Endothelial cell of umbilical vein (primary cell): ENCODE measurements at regions not wholly inside any gene's neighbourhood (a gene's known extent, or its start where the extent isn't known, plus 50 kb on each side); places are given as distances from the start of the nearest gene placed in this dataset.

ENCODE experiments used
- BruUV-seq: library from RNA; stranded (reverse); fragments of 400-500 nt; replicated peaks from 2 replicates; lab custom pipeline; 2021; lab: Mats Ljungman, UMichigan
- CTCF ChIA-PET: fragments of 300-600, 350-600 bp; sonication (Branson Sonifier 250); formaldehyde crosslinking; loops from one replicate; lab custom pipeline; 2021; ENCODE audit warnings: antibody characterized with exemption, inconsistent platforms; lab: Charles Lee
- POLR2A ChIA-PET: fragments of 300-600, 350-600 bp; sonication (Branson Sonifier 250); formaldehyde crosslinking; loops from one replicate; lab custom pipeline; 2021; ENCODE audit warnings: antibody characterized with exemption, inconsistent platforms; lab: Charles Lee
- DNase-seq: peaks from one replicate; pipeline ENCODE4 v3.0.0-alpha.2; 2011; ENCODE audit warnings: low read depth, low spot score
- FAIRE-seq: peaks from 2 replicates; lab custom pipeline; 2011; peaks lifted over from hg19 to GRCh38; lab: Jason Lieb, UNC
- H2AFZ ChIP-seq: 2 replicates; pipeline ENCODE4 v1.6.0; 2012; ENCODE audit warnings: low read depth, low read length, control low read depth, inconsistent platforms
- H3K27ac ChIP-seq: 2 replicates; pipeline ENCODE4 v1.5.1; 2011; ENCODE audit warnings: low read depth, mild to moderate bottlenecking, control low read depth, low read length, moderate library complexity; ENCODE audit not compliant: insufficient read depth
- H3K27me3 ChIP-seq, 2 experiments: 2 replicates each; pipeline versions ENCODE4 v1.6.0 to v1.6.1; 2011; ENCODE audit warnings: low read length in 2 of 2, mixed read lengths in 1 of 2; ENCODE audit not compliant: control insufficient read depth in 2 of 2, insufficient read depth in 2 of 2
- H3K36me3 ChIP-seq, 2 experiments: 2 replicates in 1 of 2; 3 replicates in 1 of 2; pipeline ENCODE4 v1.5.1; 2011; ENCODE audit warnings: low read length in 2 of 2, mild to moderate bottlenecking in 1 of 2, moderate library complexity in 1 of 2; ENCODE audit not compliant: control insufficient read depth in 2 of 2, insufficient read depth in 2 of 2; ENCODE audit errors: extremely low read depth in 1 of 2
- H3K4me1 ChIP-seq: 3 replicates; pipeline ENCODE4 v1.5.1; 2011; ENCODE audit warnings: mild to moderate bottlenecking, low read length; ENCODE audit not compliant: control insufficient read depth, insufficient read depth; ENCODE audit errors: extremely low read depth
- H3K4me2 ChIP-seq: 2 replicates; pipeline ENCODE4 v1.6.1; 2011; ENCODE audit warnings: low read length, control low read depth, mixed read lengths; ENCODE audit not compliant: insufficient read depth
- H3K4me3 ChIP-seq, 3 experiments: fragments of 200-600 bp in 1 of 3; sonication (generic), shearing (Covaris generic) in 1 of 3; replicated peaks in 1 of 3; 2 replicates each; pipeline ENCODE4 v1.5.1; 2011 to 2016; ENCODE audit warnings: control low read depth in 3 of 3, low read length in 3 of 3, mild to moderate bottlenecking in 2 of 3, inconsistent platforms in 1 of 3, low read depth in 1 of 3, moderate library complexity in 1 of 3; ENCODE audit not compliant: insufficient read depth in 1 of 3
- H3K79me2 ChIP-seq: 2 replicates; pipeline ENCODE4 v1.6.0; 2012; ENCODE audit warnings: low read length, inconsistent platforms; ENCODE audit not compliant: control insufficient read depth, insufficient read depth
- H3K9ac ChIP-seq: replicated peaks from 2 replicates; pipeline ENCODE3; 2011; ENCODE audit warnings: low read length, control low read depth; ENCODE audit not compliant: insufficient read depth; ENCODE audit errors: extremely low read depth
- H3K9me1 ChIP-seq: replicated peaks from 3 replicates; pipeline ENCODE4 v1.6.0; 2011; ENCODE audit warnings: mild to moderate bottlenecking, low read length; ENCODE audit not compliant: control insufficient read depth, insufficient read depth; ENCODE audit errors: extremely low read depth
- H3K9me3 ChIP-seq: replicated peaks from 2 replicates; pipeline ENCODE4 v1.5.1; 2012; ENCODE audit warnings: low read length, inconsistent platforms; ENCODE audit not compliant: control insufficient read depth, insufficient read depth
- H4K20me1 ChIP-seq: replicated peaks from 2 replicates; pipeline ENCODE3; 2011; ENCODE audit warnings: mild to moderate bottlenecking, low read length; ENCODE audit not compliant: control insufficient read depth, insufficient read depth; ENCODE audit errors: extremely low read depth
- CTCF ChIP-seq, 2 donors: IDR thresholded peaks; 1 replicate in 1 of 2; 2 replicates in 1 of 2; pipeline ENCODE4 v1.5.1; 2011; ENCODE audit warnings: low read length in 2 of 2, mild to moderate bottlenecking in 2 of 2, moderate library complexity in 2 of 2, control low read depth in 1 of 2, inconsistent platforms in 1 of 2, low read depth in 1 of 2; ENCODE audit not compliant: insufficient read depth in 1 of 2; ENCODE audit errors: extremely low read depth in 1 of 2
- EZH2 ChIP-seq: IDR thresholded peaks from 2 replicates; pipeline ENCODE4 v1.6.1; 2012; ENCODE audit warnings: borderline replicate concordance, low read depth, mild to moderate bottlenecking, moderate library complexity, low read length, inconsistent platforms; ENCODE audit not compliant: severe bottlenecking
- FOS ChIP-seq: IDR thresholded peaks from 2 replicates; pipeline ENCODE4 v1.6.1; 2011; ENCODE audit warnings: mild to moderate bottlenecking, low read length, moderate library complexity, borderline replicate concordance; ENCODE audit not compliant: insufficient read depth
- GATA2 ChIP-seq: IDR thresholded peaks from 2 replicates; pipeline ENCODE4 v1.7.0; 2011; ENCODE audit warnings: low read depth, mild to moderate bottlenecking, moderate library complexity, mixed read lengths, low read length; ENCODE audit not compliant: insufficient read length, insufficient read depth
- JUN ChIP-seq: IDR thresholded peaks from 2 replicates; pipeline ENCODE4 v1.6.1; 2011; ENCODE audit warnings: borderline replicate concordance, low read depth; ENCODE audit not compliant: insufficient read length, insufficient read depth
- MAX ChIP-seq: IDR thresholded peaks from 2 replicates; pipeline ENCODE4 v1.6.1; 2011; ENCODE audit not compliant: insufficient read depth, insufficient read length
- MYC ChIP-seq: IDR thresholded peaks from one replicate; pipeline ENCODE4 v1.6.1; 2011; ENCODE audit warnings: mild to moderate bottlenecking, low read depth, low read length
- POLR2A ChIP-seq: IDR thresholded peaks from 2 replicates; pipeline ENCODE4 v1.6.1; 2012; ENCODE audit warnings: low read depth, mild to moderate bottlenecking, control low read depth, low read length
- POLR2AphosphoS5 ChIP-seq: IDR thresholded peaks from 2 replicates; pipeline ENCODE4 v1.6.1; 2012; ENCODE audit warnings: low read depth, mild to moderate bottlenecking, control low read depth, low read length, moderate library complexity; ENCODE audit not compliant: insufficient read depth
- dilution Hi-C: fragments of 300-500 bp; cut with MboI; formaldehyde crosslinking; loops from one replicate; pipeline ENCODE4 v1.15.0; 2019; ENCODE audit warnings: low sequenced_read_pairs; ENCODE audit not compliant: extremely low pct_ligation_motif_present
- intact Hi-C: fragments of 100-400 bp; cut with micrococcal nuclease; formaldehyde crosslinking; loops from one replicate; pipeline ENCODE4 v1.10.0; 2022

DNA sequence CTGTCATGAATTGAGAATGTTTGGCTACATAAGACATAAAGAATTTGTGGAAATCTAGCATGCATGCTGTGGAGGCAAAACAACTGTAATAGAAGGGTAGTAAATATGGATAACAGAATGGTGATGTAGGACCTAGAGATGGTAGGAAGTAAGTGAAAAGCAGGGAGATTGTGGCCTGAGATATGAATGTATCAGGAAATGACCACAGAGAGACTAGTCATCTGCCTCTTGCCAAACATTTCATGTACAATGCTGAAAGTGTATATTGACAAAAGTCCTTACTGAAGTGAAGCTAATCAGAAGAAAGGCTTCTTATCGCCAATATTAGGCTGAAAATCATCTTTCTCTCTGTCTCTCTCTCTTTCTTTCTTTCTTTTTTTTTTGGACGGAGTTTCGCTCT lies 873.1 kb upstream of the CTNND2 start:
- DNase-seq (no peak), FAIRE-seq (no peak)
- dilution Hi-C loops (no loop called here), intact Hi-C loops (no loop called here)
- Histone ChIP-seq H3K4me2 (no peak overlapping the region), H3K4me1 (no peaks in the 10 kb centered on the region), H3K9me1 (no peaks in the 10 kb centered on the region), H3K36me3 (no peaks in the 10 kb centered on the region), H3K9me3 (no peaks in the 10 kb centered on the region), H4K20me1 (no peaks in the 10 kb centered on the region), H3K27me3 (no peaks in the 10 kb centered on the region), H3K27ac (no peak overlapping the region), H3K79me2 (no peaks in the 10 kb centered on the region), H3K9ac (no peak overlapping the region), H3K4me3 (no peak overlapping the region), H2AFZ (no peak overlapping the region)
- ChIA-PET POLR2A (no interaction called here), CTCF (no interaction called here)
- TF ChIP-seq GATA2 (peak; percentile 84), MAX (no peak), CTCF (IDR thresholded peaks at IDR 0.05; ENCODE audit: extremely low read depth in 1 of 2, insufficient read depth in 1 of 2, low read depth in 1 of 2, low read length in 2 of 2) (no peak), JUN (no peak)
- BruUV-seq: no TSS peak

DNA sequence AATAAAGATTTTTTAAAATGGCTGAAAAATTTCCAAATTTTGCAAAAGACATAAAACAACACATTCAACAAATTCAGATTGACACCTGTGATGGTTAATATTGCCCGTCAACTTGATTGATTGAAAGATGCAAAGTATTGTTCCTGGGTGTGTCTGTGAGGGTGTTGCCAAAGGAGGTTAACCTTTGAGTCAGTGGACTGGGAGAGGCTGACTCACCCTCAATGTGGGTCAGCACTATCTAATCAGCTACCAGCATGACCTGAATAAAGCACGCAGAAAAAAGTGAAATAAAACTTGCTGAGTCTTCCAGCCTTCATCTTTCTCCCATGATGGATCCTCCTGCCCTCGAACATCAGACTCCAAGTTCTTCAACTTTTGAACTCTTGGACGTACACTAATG lies 868.0 kb upstream of the CTNND2 start:
- H3K9me3 ChIP-seq: no peaks in the 10 kb centered on the region
- BruUV-seq: no TSS peak
- H3K9ac ChIP-seq: no peak overlapping the region
- no peaks in the 10 kb centered on the region for H3K36me3 ChIP-seq
- DNase-seq (no peak), FAIRE-seq (no peak)
- no peaks in the 10 kb centered on the region for H4K20me1 ChIP-seq
- H2AFZ ChIP-seq: no peak overlapping the region
- no peak for TF ChIP-seq MYC
- TF ChIP-seq JUN: no peak
- TF ChIP-seq FOS: no peak
- no peak for TF ChIP-seq MAX
- no peak for TF ChIP-seq GATA2
- TF ChIP-seq CTCF (IDR thresholded peaks at IDR 0.05; ENCODE audit: extremely low read depth in 1 of 2, insufficient read depth in 1 of 2, low read depth in 1 of 2, low read length in 2 of 2): no peak
- no peak for TF ChIP-seq POLR2AphosphoS5
- TF ChIP-seq EZH2: no peak
- no peak for TF ChIP-seq POLR2A
- no peaks in the 10 kb centered on the region for H3K4me1 ChIP-seq
- H3K27ac ChIP-seq: no peak overlapping the region
- no peaks in the 10 kb centered on the region for H3K27me3 ChIP-seq
- no peak overlapping the region for H3K4me2 ChIP-seq
- H3K9me1 ChIP-seq: no peaks in the 10 kb centered on the region
- CTCF ChIA-PET: no interaction called here
- intact Hi-C loops (no loop called here), dilution Hi-C loops (no loop called here)
- H3K79me2 ChIP-seq: no peaks in the 10 kb centered on the region
- H3K4me3 ChIP-seq: no peak overlapping the region
- POLR2A ChIA-PET: no interaction called here
